OCI-LY1 (cell line): ENCODE measurements at regions not wholly inside any gene's neighbourhood (a gene's known extent, or its start where the extent isn't known, plus 50 kb on each side); places are given as distances from the start of the nearest gene placed in this dataset.

Experiments
- EZH2 ChIP-seq: fragments of 200-600 bp; sonication (generic), shearing (Covaris generic); IDR thresholded peaks from 2 replicates; pipeline ENCODE4 v1.8.0; 2017; ENCODE audit warnings: borderline replicate concordance, mixed run types, mild to moderate bottlenecking, antibody characterized with exemption, low read length, moderate library complexity, mixed read lengths
- TF ChIP-seq, protein P1 (sequence below): fragments of 200-600 bp; sonication (generic), shearing (Covaris generic); IDR thresholded peaks from 2 replicates; pipeline ENCODE4 v1.5.1; 2017; ENCODE audit warnings: mild to moderate bottlenecking, antibody characterized with exemption, low read length, moderate library complexity, mixed read lengths

GRCh38 chr12:123076604-123077297 is 74.1 kb downstream of the PITPNM2 start:
- TF ChIP-seq, protein P1, sequence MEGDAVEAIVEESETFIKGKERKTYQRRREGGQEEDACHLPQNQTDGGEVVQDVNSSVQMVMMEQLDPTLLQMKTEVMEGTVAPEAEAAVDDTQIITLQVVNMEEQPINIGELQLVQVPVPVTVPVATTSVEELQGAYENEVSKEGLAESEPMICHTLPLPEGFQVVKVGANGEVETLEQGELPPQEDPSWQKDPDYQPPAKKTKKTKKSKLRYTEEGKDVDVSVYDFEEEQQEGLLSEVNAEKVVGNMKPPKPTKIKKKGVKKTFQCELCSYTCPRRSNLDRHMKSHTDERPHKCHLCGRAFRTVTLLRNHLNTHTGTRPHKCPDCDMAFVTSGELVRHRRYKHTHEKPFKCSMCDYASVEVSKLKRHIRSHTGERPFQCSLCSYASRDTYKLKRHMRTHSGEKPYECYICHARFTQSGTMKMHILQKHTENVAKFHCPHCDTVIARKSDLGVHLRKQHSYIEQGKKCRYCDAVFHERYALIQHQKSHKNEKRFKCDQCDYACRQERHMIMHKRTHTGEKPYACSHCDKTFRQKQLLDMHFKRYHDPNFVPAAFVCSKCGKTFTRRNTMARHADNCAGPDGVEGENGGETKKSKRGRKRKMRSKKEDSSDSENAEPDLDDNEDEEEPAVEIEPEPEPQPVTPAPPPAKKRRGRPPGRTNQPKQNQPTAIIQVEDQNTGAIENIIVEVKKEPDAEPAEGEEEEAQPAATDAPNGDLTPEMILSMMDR = no peak
- no peak for TF ChIP-seq EZH2
